Mammary epithelial cell (primary cell): ENCODE measurements at regions not wholly inside any gene's neighbourhood (a gene's known extent, or its start where the extent isn't known, plus 50 kb on each side); places are given as distances from the start of the nearest gene placed in this dataset.

Source experiments
- EZH2 ChIP-seq: IDR thresholded peaks from 2 replicates; pipeline ENCODE4 v1.6.1; 2012; ENCODE audit warnings: low read length, inconsistent platforms, borderline replicate concordance
- TF ChIP-seq, protein P1 (sequence below), 2 donors: IDR thresholded peaks in 1 of 2; conservative IDR thresholded peaks in 1 of 2; 2 replicates each; pipeline ENCODE4 v1.5.1; 2011 to 2012; ENCODE audit warnings: inconsistent platforms in 2 of 2, low read length in 2 of 2, mild to moderate bottlenecking in 2 of 2, control low read depth in 1 of 2, low read depth in 1 of 2; ENCODE audit not compliant: insufficient read depth in 1 of 2; ENCODE audit errors: extremely low read depth in 1 of 2

- TF ChIP-seq, protein P1, sequence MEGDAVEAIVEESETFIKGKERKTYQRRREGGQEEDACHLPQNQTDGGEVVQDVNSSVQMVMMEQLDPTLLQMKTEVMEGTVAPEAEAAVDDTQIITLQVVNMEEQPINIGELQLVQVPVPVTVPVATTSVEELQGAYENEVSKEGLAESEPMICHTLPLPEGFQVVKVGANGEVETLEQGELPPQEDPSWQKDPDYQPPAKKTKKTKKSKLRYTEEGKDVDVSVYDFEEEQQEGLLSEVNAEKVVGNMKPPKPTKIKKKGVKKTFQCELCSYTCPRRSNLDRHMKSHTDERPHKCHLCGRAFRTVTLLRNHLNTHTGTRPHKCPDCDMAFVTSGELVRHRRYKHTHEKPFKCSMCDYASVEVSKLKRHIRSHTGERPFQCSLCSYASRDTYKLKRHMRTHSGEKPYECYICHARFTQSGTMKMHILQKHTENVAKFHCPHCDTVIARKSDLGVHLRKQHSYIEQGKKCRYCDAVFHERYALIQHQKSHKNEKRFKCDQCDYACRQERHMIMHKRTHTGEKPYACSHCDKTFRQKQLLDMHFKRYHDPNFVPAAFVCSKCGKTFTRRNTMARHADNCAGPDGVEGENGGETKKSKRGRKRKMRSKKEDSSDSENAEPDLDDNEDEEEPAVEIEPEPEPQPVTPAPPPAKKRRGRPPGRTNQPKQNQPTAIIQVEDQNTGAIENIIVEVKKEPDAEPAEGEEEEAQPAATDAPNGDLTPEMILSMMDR (conservative IDR thresholded peaks at IDR 0.05 in 1 of 2, IDR thresholded peaks at IDR 0.05 in 1 of 2; ENCODE audit: extremely low read depth in 1 of 2, insufficient read depth in 1 of 2, low read depth in 1 of 2, low read length in 2 of 2): no peak
- TF ChIP-seq EZH2: no peak
These were observed 121.5 kb upstream of the PDE1A start for GRCh38 chr2:182548031-182548950.
